NCI-H226 (cell line): ENCODE measurements at regions not wholly inside any gene's neighbourhood (a gene's known extent, or its start where the extent isn't known, plus 50 kb on each side); places are given as distances from the start of the nearest gene placed in this dataset.

Source experiments
- DNase-seq: peaks from one replicate; pipeline ENCODE4 v3.0.0-alpha.2; 2015

DNA sequence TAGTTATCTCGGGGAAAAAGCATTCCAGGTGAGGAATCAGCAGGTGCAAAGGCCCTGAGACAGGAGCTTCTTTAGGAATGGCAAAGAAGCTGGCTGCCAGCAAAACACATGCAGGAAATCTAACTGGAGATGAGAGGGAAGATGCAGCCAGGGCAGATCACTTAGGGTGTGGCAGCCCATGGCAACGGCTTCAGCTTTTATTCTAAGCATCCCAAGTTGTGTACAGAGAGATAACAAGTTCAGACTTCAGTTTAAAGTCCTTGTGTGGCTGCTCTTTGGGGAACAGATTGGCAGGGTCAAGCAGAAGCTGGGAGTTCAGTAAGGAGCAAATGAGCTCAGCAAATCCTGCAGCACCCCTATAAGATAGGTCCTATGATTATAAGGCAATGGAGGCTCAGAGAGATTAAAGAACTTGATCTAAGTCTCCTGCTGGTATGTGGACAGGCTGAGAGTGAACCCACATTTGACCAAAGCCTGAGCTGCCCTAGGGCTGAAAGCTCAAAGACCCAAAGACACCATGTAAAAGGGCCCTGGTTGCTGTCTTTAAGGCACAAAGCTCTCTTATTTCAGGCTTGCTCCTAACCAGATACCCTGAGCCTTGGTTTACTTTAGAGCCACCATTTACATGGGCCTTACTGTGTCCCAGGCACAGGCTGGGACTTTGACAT is 466.8 kb downstream of the SOX6 start:
- no peak for DNase-seq

DNA sequence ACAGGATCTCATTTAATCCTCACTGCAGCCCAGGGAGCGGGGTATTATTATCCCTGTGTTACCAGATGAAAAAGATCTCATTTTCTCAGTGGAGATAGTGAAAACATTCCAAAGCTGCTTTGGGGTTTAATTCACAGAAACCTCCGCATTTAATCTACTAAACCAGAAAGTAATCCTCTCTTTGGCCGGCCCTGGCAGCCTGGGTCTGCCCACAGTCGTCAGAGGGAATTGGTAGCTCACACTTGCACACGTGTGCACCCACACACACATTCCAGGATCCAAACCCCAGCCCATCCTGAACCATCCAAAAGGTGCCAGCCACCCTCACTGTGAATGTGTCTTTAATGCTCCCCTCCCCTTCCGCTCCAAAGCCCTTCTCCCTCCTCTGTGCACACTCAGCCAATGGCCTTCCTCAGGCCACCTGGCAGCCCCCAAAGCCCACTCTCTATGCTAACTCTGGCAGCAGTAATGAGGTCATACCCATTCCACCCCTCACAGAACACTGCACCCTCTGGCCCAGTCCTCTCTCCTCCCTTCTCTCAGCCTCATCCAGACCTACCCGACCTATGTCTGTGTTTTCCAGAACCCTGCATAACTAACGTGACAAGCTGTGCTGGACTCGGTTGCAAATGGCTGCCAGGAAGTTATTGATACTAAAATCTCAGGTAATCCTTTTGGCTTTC is 466.2 kb downstream of the SOX6 start:
- DNase-seq, result no peak

DNA sequence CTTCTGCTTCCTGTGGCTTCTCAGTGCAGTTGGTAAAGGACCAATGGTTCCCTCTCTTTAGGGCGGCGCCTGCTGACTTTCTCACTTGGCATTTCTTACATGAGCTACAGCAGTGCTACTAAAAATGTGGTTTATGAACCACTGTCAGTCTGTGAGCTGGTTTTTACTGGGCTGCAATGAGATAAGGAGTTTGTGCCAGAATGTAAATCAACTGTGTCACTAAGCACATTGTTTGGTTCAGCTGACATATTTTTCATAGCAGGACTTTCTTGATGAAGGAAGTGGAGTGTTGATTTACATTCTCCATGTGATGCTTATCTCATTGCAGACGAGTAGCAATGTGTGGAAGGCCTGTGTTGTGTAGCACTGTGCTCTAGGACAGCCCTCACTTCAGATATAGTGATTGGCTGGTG is 463.3 kb downstream of the SOX6 start:
- DNase-seq, result peak; percentile 13

DNA sequence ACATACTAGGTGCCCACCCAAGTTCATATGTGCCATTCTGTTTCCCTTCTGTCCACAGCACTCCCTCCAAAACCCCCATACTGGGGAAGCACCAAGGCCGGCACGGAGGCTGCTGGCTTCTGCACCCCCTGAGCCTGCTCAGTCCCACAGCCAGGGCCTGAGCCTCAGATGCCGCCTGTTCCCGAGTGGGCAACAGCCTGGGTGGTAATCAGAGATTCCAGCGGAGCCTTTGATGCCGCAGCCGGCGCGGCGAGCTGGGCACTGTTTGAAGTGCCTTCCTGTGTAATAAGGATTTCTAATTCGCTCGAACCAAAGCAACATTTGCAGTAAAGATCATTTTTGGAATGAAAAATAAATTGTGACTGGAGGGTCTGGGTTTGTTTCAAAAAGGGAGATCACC is 460.3 kb downstream of the SOX6 start:
- no peak for DNase-seq

DNA sequence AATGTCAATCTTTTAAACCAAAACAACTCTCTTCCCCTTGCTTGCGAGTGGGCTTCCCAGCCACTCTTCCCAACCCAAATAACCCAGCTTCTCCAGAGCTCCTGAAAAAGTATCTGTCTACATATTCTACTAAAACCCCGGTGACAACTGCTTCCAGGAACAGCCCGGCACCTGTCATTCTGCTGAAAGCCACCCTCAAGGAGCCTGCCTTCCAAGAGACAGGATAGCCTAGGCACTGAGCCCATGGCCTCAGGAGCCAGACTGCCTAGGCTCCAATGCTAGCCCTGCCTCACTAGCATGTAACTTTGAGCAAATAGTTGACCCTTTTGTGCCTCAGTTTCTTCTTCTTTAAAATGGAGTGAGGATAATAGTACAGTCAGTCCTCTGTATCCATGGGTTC is 459.8 kb downstream of the SOX6 start:
- DNase-seq, result no peak

DNA sequence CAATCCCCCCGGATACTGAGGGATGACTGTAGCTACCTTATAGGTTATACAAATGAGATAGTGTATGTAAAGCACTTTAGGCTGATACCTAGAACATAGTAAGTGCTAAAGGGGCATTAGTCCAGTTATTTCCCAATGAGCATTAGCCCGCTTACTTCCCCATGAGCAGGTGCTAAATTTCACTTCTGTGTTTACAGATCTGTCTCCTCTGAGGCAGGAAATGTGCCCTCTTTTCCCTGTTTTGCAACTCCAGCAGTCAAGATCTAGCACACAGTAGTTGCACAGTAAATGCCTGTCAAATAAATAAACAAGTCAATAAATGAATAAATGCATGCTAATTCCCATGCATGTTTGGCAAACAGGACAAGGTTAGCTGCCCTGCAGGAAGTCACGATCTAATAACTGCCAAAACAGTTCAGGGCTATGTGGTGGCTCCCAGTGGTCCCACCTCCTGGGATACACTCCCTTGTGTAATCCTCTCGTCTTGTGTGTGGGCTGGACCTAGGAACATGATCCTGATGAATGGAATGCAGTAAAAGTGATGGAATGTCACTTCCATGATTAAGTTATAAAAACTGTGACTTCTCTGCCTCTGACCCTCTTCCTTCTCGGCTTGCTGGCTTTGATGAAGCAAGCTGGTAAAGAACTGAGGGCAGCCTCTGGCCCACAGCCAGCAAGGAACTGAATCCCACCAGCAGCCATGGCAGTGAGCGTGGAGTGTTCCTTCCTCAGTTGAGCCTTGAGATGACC is 459.0 kb downstream of the SOX6 start:
- DNase-seq, result no peak

DNA sequence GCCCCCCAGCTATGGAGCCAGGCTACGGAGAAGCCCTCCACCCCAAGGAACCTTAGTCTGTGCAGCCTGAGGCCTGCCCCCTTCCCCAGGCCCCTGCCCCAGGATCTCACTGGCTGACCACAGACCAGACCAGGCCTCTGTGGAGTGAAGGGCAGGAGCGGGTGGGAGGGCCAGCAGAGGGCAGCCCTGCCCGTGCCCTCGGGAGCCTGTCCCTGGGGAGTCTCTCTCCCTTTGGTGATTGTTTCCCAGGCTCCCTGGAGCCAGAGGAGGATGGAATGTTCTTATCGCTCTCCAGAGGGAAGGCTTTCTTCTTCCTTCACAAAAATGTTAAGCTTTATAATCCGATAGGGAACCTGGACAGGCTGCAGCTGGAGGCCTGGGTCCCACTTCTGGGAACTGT is 455.3 kb downstream of the SOX6 start:
- DNase-seq, result no peak

DNA sequence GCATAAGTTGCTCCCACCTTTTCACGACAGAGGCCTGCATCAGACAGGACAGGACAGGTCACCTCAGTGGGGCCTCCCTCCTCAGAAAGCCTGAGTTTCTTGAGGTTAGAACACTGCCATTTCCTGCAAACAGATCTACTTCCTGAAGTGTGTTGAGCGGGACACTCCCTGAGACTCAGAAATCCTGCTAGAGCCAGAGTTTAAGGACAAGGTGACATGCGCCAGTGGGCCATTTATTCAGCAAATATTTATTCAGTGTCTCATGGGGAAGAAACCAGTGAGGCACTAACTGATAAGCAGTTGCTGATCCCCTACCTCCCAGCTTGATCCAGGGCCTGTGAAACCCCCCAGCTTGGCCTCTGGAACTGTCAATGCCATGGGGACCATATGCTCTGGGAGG is 454.6 kb downstream of the SOX6 start:
- DNase-seq, result no peak

DNA sequence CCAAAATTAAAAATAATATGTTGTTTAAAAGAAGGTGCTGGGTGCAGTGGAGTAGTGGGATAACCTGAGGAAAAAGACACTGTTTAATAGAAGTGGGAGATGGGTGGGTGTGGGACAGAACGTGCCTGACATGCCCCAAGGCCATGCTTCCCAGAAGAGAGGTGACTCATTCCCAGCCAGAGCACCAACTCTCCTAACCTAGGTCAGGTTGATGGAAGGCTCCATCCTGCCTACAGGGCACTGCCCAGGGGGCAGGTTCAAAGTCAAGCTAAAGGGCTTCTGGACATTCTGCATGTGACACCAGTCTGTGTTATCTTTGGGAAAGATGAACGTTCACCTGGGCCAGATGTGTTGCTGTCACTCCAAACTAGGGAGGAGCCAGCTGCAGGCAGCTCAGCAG is 453.1 kb downstream of the SOX6 start:
- DNase-seq, result peak; percentile 25

DNA sequence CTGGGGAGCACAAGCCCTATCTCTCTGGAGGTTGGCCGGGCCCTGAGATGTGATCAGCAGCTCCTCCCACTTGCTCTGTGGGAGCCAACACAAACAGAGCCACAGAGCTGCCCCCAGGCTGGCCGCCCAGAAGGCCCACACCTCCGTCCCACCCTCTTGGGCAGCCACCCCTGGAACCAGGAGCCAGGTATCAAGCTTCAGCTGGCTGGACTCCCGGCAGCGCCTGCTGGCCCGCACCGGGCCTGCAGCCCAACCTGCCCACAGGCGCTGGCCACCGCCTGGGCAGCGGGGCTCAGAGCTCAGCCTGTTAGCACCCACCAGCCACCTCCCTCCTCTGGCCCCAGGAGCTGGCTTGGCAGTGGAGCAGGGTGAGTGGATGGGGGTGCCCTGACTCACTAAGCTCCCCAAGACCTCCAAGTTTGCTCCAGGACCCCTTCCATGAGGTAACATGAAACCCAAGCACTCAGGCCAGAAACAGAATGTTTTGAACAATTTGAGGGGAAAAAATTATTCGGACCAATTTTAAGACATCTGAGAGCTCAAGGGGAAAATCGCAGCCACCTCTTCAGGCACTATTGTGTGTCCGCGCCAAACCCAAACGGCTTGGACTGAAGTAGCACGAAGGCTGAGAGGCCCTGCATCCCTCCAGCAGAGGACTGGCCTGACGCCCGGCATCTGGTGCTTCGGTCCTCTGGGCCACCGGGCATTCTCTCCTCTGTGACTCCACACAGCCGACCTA is 450.8 kb downstream of the SOX6 start:
- DNase-seq, result no peak

DNA sequence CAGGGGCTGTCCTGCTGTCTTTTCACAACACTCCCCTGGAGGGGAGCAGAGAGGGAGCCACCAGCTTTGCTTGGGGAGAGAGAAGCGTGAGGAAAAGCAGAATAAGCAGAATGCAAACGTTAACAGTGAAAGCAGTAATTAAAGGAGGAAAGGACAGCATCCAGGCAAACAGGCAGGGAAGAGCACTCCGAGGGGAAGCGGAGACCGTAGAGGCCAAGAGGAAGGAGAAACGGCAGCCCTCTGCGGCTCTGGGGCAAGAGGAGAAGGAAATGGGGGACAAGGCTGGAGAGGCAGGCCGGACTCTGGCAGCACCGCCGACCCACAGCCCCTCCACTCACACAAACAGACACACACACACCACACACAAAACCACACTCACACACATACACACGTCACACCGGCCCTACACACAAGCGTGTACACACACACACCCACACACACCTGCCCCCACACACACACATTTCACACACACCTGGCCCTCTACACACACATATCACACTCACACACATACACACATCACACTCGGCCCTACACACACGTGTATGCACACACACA is 449.8 kb downstream of the SOX6 start:
- DNase-seq, result no peak

DNA sequence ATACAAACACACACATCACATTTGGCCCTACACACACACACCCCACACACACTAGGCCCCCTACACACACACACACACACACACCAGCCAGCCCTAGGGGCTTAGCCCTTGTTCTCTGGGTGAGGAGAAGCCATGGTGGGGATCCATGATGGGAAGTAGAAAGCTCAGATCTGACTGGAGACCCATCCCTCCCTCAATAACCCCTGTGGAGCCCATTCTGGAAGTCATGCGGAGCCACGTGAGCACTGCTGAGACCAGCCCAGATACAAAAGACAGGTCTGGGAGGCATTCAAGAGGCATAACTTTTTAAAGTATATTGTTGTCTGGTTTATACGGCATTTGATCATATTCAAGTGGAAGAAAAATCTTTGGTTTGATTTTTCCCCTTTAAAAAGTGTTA is 448.5 kb downstream of the SOX6 start:
- no peak for DNase-seq

DNA sequence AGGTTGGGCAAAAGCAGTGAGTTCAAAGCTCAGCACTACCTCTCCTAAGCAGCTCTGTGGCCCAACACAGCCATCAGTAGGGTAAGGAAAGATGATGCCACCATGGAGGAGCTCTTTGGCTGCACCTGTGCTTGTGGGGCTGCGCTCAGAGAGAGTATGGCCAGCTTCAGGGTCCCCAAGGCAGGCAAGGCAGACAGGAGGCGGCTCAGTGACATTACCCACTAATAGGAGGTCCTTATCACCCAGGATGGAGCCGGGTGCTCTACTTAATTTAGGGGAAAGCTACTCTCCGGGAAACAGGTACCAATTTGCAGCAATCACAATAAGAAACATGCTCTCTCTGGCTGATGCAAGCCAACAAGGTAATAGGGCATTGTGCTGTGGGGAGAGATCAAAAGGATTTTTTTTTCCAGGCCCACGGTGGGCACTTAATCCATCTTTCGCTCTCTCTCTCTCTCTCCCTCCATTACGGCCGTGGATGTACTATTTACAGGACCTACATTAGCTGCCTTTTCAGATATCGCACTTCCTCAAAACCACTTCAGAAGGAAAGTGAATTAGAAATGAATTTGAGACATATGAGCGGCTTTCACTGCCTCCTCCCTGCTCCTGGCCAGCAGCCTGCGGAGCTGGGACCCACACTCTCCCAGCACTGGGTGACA is 446.3 kb downstream of the SOX6 start:
- no peak for DNase-seq

DNA sequence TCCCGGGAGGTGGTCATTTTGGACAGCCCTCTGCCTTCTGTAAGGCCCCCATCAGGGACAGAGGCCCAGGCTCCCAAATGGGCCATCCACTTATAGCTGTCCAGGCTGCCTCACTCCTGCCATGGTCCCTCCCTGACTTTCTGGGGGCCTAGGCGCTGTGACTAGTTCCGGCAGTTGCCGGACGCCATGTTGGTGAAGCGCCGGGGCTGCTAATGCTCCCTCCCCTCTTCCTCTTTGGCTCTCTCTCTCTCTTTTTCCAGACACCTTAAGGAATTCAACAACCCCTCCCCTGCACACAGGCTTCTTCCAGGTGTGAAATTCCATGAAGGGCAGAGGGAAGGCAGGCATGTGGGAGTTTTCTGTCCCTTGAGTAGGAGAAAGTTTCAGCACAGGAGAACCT is 445.6 kb downstream of the SOX6 start:
- DNase-seq, result no peak

DNA sequence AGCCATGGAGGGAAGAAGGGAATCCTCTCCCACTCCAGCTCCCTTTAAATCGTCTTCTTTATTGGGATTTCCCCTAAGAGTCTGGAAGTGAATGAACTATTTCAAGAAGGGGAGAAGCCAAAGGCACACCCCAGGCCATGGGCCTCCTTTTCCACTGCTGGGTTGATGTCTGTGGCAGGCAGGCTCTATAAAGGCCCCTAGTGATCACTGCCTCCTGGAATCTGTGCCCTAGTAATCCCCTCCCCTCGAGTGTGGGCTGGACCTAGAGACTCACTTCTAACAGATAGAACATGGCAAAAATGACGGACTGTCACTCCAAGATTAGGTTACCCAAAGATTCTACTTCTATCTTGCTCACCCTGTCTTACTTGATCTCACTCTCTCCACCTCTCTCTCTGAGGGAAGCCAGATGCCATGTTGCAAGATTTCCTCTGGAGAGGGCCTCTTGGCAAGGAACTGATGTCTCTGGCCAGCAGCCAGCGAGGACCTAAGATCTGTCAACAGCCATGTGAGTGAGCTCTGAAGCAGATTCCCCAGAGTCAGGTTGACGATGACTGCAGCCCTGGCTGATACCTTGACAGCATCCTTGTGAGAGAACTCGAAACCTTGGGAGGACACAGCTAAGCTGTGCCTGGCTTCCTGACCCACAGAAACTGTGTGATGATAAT is 444.8 kb downstream of the SOX6 start:
- DNase-seq, result no peak

DNA sequence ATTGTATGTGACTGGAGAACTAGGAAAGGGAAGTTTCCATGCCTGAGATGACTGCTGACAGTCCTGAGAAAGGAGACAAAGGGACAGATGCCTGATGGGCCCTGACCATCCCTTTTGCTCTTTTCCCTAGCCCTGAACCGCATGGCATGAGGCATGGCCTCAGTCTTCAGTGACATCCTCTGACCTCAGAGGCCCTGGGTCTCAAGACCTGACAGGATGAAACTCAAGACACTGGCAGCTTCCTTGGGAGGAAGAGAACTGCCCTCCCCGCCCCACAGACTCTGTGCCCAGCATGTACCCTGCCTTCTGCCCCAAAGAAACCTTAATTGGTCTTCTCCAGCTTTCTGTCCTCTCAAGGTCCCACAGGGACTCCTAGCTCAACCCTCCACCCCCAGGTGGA is 444.1 kb downstream of the SOX6 start:
- DNase-seq, result no peak

DNA sequence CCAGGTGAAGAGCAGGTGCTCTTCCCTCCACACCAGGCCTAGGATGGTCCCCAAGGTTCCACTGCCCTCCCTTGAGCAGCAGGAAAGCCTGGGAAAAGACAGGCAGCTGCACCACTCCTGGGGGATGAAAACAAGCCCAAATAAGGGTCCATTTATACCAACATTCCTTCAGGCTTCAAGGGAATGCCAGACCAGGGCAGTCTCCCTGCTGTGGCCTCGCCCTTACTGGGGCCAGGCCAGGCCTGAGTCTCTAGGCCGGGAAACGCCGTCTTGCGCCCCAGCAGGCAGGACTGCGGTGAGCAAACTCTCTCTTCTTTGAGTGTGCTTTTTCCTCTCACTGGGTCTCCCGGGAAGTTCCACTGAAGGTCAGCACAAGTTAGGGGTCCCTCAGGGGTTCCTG is 443.5 kb downstream of the SOX6 start:
- no peak for DNase-seq

DNA sequence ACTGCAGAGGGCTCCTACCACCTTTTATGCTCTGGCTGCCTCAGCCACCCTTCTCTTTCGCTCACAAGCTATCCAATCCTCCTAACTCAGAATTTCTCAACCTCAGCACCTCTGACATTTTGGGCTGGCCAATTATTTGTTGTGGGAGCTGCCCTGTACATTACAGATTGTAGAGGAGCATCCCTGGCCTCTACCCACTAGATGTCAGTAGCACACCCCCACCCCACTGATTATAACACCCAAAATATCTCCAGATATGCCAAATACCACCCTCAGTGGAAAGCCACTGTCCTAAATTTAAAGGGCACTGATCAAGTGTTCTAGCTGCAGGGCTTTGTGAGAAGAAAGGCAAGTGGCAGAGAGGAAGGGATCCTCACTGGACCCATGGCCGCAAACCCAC is 443.1 kb downstream of the SOX6 start:
- DNase-seq, result no peak
